WTC11 (cell line): ENCODE measurements at regions not wholly inside any gene's neighbourhood (a gene's known extent, or its start where the extent isn't known, plus 50 kb on each side); places are given as distances from the start of the nearest gene placed in this dataset.

Experiments
- ESRRA ChIP-seq: sonication (generic); formaldehyde crosslinking; IDR thresholded peaks from 2 replicates; pipeline ENCODE4 v1.8.1; 2022; ENCODE audit warnings: mild to moderate bottlenecking, missing genetic modification reagents, borderline replicate concordance
- NFE2L1 ChIP-seq: sonication (generic); formaldehyde crosslinking; IDR thresholded peaks from 2 replicates; pipeline ENCODE4 v1.8.1; 2023; ENCODE audit warnings: missing genetic modification reagents
- SP1 ChIP-seq: sonication (generic); formaldehyde crosslinking; conservative IDR thresholded peaks from 2 replicates; pipeline ENCODE4 v1.8.1; 2022; ENCODE audit warnings: missing genetic modification reagents
- TF ChIP-seq, protein P1 (sequence below): sonication (generic); formaldehyde crosslinking; IDR thresholded peaks from 2 replicates; pipeline ENCODE4 v1.8.0; 2023; ENCODE audit warnings: missing genetic modification reagents
- TF ChIP-seq, protein P2 (sequence below): sonication (generic); formaldehyde crosslinking; conservative IDR thresholded peaks from 2 replicates; pipeline ENCODE4 v1.8.1; 2022; ENCODE audit warnings: mild to moderate bottlenecking, missing genetic modification reagents
- TF ChIP-seq, protein P3 (sequence below): fragments of 200-600 bp; IDR thresholded peaks from 2 replicates; pipeline ENCODE4 v1.8.0; 2022; ENCODE audit warnings: antibody characterized with exemption
- TF ChIP-seq, protein P4 (sequence below): sonication (generic); formaldehyde crosslinking; IDR thresholded peaks from 2 replicates; pipeline ENCODE4 v1.8.1; 2022; ENCODE audit warnings: low read depth, missing genetic modification reagents, borderline replicate concordance
- TF ChIP-seq, protein P5 (sequence below): sonication (generic); formaldehyde crosslinking; IDR thresholded peaks from 2 replicates; pipeline ENCODE4 v1.8.0; 2022; ENCODE audit warnings: missing genetic modification reagents
- TF ChIP-seq, protein P6 (sequence below): sonication (generic); formaldehyde crosslinking; IDR thresholded peaks from 2 replicates; pipeline ENCODE4 v1.8.1; 2022; ENCODE audit warnings: mild to moderate bottlenecking, moderate library complexity, missing genetic modification reagents

- TF ChIP-seq, protein P1, sequence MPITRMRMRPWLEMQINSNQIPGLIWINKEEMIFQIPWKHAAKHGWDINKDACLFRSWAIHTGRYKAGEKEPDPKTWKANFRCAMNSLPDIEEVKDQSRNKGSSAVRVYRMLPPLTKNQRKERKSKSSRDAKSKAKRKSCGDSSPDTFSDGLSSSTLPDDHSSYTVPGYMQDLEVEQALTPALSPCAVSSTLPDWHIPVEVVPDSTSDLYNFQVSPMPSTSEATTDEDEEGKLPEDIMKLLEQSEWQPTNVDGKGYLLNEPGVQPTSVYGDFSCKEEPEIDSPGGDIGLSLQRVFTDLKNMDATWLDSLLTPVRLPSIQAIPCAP = no peak
- TF ChIP-seq, protein P2, sequence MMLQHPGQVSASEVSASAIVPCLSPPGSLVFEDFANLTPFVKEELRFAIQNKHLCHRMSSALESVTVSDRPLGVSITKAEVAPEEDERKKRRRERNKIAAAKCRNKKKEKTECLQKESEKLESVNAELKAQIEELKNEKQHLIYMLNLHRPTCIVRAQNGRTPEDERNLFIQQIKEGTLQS = no peak
- TF ChIP-seq, protein P3, sequence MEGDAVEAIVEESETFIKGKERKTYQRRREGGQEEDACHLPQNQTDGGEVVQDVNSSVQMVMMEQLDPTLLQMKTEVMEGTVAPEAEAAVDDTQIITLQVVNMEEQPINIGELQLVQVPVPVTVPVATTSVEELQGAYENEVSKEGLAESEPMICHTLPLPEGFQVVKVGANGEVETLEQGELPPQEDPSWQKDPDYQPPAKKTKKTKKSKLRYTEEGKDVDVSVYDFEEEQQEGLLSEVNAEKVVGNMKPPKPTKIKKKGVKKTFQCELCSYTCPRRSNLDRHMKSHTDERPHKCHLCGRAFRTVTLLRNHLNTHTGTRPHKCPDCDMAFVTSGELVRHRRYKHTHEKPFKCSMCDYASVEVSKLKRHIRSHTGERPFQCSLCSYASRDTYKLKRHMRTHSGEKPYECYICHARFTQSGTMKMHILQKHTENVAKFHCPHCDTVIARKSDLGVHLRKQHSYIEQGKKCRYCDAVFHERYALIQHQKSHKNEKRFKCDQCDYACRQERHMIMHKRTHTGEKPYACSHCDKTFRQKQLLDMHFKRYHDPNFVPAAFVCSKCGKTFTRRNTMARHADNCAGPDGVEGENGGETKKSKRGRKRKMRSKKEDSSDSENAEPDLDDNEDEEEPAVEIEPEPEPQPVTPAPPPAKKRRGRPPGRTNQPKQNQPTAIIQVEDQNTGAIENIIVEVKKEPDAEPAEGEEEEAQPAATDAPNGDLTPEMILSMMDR = peak; percentile 31
- TF ChIP-seq SP1 = no peak
- TF ChIP-seq, protein P4, sequence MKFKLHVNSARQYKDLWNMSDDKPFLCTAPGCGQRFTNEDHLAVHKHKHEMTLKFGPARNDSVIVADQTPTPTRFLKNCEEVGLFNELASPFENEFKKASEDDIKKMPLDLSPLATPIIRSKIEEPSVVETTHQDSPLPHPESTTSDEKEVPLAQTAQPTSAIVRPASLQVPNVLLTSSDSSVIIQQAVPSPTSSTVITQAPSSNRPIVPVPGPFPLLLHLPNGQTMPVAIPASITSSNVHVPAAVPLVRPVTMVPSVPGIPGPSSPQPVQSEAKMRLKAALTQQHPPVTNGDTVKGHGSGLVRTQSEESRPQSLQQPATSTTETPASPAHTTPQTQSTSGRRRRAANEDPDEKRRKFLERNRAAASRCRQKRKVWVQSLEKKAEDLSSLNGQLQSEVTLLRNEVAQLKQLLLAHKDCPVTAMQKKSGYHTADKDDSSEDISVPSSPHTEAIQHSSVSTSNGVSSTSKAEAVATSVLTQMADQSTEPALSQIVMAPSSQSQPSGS = no peak
- TF ChIP-seq, protein P5, sequence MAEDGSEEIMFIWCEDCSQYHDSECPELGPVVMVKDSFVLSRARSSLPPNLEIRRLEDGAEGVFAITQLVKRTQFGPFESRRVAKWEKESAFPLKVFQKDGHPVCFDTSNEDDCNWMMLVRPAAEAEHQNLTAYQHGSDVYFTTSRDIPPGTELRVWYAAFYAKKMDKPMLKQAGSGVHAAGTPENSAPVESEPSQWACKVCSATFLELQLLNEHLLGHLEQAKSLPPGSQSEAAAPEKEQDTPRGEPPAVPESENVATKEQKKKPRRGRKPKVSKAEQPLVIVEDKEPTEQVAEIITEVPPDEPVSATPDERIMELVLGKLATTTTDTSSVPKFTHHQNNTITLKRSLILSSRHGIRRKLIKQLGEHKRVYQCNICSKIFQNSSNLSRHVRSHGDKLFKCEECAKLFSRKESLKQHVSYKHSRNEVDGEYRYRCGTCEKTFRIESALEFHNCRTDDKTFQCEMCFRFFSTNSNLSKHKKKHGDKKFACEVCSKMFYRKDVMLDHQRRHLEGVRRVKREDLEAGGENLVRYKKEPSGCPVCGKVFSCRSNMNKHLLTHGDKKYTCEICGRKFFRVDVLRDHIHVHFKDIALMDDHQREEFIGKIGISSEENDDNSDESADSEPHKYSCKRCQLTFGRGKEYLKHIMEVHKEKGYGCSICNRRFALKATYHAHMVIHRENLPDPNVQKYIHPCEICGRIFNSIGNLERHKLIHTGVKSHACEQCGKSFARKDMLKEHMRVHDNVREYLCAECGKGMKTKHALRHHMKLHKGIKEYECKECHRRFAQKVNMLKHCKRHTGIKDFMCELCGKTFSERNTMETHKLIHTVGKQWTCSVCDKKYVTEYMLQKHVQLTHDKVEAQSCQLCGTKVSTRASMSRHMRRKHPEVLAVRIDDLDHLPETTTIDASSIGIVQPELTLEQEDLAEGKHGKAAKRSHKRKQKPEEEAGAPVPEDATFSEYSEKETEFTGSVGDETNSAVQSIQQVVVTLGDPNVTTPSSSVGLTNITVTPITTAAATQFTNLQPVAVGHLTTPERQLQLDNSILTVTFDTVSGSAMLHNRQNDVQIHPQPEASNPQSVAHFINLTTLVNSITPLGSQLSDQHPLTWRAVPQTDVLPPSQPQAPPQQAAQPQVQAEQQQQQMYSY (CRISPR knock-in tag) = no peak
- TF ChIP-seq, protein P6, sequence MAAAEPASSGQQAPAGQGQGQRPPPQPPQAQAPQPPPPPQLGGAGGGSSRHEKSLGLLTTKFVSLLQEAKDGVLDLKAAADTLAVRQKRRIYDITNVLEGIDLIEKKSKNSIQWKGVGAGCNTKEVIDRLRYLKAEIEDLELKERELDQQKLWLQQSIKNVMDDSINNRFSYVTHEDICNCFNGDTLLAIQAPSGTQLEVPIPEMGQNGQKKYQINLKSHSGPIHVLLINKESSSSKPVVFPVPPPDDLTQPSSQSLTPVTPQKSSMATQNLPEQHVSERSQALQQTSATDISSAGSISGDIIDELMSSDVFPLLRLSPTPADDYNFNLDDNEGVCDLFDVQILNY (CRISPR knock-in tag) = no peak
- TF ChIP-seq ESRRA = no peak
- no peak for TF ChIP-seq NFE2L1 (CRISPR knock-in tag)
Measured at GRCh38 chr4:150010525-150011126, 67.6 kb upstream of the DCLK2 start.
